Peyer's patch (tissue), 4 donors: ENCODE measurements at regions not wholly inside any gene's neighbourhood (a gene's known extent, or its start where the extent isn't known, plus 50 kb on each side); places are given as distances from the start of the nearest gene placed in this dataset.

Experiments
- DNase-seq, 3 donors: peaks; one replicate each; pipeline ENCODE4 v3.0.0-alpha.2; 2017 to 2019
- H3K27ac ChIP-seq, 4 donors: fragments of 200-600 bp; sonication (generic); one replicate each; pipeline ENCODE4 v1.5.1; 2016 to 2019
- H3K27me3 ChIP-seq, 2 donors: fragments of 200-600 bp; sonication (generic); one replicate each; pipeline ENCODE4 v1.5.1; 2019
- H3K36me3 ChIP-seq, 3 donors: fragments of 200-600 bp; sonication (generic); one replicate each; pipeline ENCODE4 v1.5.1; 2016 to 2019
- H3K4me1 ChIP-seq, 4 donors: fragments of 200-600 bp; sonication (generic); one replicate each; pipeline ENCODE4 v1.5.1; 2016 to 2019
- H3K4me3 ChIP-seq, 4 donors: fragments of 200-600 bp; sonication (generic); 1 replicate in 3 of 4; 2 replicates in 1 of 4; pipeline ENCODE4 v1.5.1; 2016 to 2019; ENCODE audit warnings: mild to moderate bottlenecking in 1 of 4
- H3K9me3 ChIP-seq, 4 donors: fragments of 200-600 bp; sonication (generic); one replicate each; pipeline ENCODE4 v1.5.1; 2016 to 2019; ENCODE audit warnings: mild to moderate bottlenecking in 1 of 4
- POLR2A ChIP-seq, 2 donors: fragments of 450-650 bp; IDR thresholded peaks; one replicate each; pipeline ENCODE4 v1.5.1; 2017; ENCODE audit warnings: antibody characterized with exemption in 2 of 2, mild to moderate bottlenecking in 2 of 2, moderate library complexity in 2 of 2
- TF ChIP-seq, protein P1 (sequence below), 6 experiments: fragments of 450-650 bp in 4 of 6; fragments of 200-600 bp in 2 of 6; sonication (generic) in 1 of 6; IDR thresholded peaks; one replicate each; pipeline ENCODE4 v1.5.1; 2017 to 2019; ENCODE audit warnings: antibody characterized with exemption in 6 of 6, mild to moderate bottlenecking in 3 of 6, moderate library complexity in 1 of 6

- Histone ChIP-seq H3K4me3 (no peak overlapping the region), H3K27me3 (no peaks in the 10 kb centered on the region), H3K4me1 (no peaks in the 10 kb centered on the region), H3K27ac (peak overlapping the region in 1 of 4 donors; percentile 6), H3K9me3 (no peaks in the 10 kb centered on the region), H3K36me3 (no peaks in the 10 kb centered on the region)
- DNase-seq: no peak
- TF ChIP-seq, protein P1, sequence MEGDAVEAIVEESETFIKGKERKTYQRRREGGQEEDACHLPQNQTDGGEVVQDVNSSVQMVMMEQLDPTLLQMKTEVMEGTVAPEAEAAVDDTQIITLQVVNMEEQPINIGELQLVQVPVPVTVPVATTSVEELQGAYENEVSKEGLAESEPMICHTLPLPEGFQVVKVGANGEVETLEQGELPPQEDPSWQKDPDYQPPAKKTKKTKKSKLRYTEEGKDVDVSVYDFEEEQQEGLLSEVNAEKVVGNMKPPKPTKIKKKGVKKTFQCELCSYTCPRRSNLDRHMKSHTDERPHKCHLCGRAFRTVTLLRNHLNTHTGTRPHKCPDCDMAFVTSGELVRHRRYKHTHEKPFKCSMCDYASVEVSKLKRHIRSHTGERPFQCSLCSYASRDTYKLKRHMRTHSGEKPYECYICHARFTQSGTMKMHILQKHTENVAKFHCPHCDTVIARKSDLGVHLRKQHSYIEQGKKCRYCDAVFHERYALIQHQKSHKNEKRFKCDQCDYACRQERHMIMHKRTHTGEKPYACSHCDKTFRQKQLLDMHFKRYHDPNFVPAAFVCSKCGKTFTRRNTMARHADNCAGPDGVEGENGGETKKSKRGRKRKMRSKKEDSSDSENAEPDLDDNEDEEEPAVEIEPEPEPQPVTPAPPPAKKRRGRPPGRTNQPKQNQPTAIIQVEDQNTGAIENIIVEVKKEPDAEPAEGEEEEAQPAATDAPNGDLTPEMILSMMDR (IDR thresholded peaks at IDR 0.05): no peak
- no peak for TF ChIP-seq POLR2A (IDR thresholded peaks at IDR 0.05)
Observed at GRCh38 chr3:156608601-156609514, 53.9 kb upstream of the SSR3 start.

- H3K27ac ChIP-seq: peak overlapping the region in 2 of 4 donors; percentile 3 to 40
- DNase-seq: no peak
- H3K36me3 ChIP-seq: no peaks in the 10 kb centered on the region
- peak overlapping the region in 2 of 4 donors; percentile 36 to 50 for H3K4me3 ChIP-seq
- no peaks in the 10 kb centered on the region for H3K9me3 ChIP-seq
- no peaks in the 10 kb centered on the region for H3K27me3 ChIP-seq
- no peaks in the 10 kb centered on the region for H3K4me1 ChIP-seq
- TF ChIP-seq, protein P1 (IDR thresholded peaks at IDR 0.05): no peak
- no peak for TF ChIP-seq POLR2A (IDR thresholded peaks at IDR 0.05)
Observed at GRCh38 chr3:156606729-156607128, 51.8 kb upstream of the SSR3 start.

GRCh38 chr3:156605686-156606605 is 51.0 kb upstream of the SSR3 start:
- TF ChIP-seq POLR2A (IDR thresholded peaks at IDR 0.05): no peak
- TF ChIP-seq, protein P1 (IDR thresholded peaks at IDR 0.05): no peak
- DNase-seq: peak in 1 of 3 donors; percentile 59

DNA sequence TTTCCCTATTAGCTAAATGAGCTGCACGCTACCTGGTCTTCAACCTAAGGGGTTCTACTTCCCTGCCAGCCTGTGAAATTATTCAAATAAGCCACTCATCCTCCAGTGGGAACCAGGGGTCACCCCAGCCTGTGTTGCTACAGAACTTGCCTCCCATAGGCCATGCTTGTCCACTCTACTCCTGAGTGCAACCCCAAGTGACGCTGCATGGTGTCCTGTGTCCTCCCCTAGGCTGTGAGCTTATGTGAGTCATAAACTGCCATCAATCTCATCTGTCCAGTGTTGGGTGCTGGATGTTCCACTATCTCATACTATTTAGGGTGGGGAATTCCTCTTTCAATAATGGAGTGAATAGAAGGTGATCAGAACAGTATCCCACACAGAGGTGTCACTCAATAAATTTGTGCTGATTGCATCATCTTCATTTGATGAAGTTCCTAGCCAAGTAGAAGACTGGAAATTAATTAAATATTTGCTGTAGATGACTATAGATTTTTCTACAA is 49.8 kb upstream of the SSR3 start:
- Histone ChIP-seq H3K27me3 (no peaks in the 10 kb centered on the region), H3K9me3 (no peaks in the 10 kb centered on the region), H3K27ac (peak overlapping the region in 1 of 4 donors; percentile 28)

More at GRCh38 chr3:156605686-156606605, 51.0 kb upstream of the SSR3 start:
- Histone ChIP-seq H3K9me3 (no peaks in the 10 kb centered on the region), H3K4me3 (peak overlapping the region; percentile 21 to 50 (median 34)), H3K27ac (peak overlapping the region; percentile 3 to 83 (median 37)), H3K27me3 (no peaks in the 10 kb centered on the region), H3K36me3 (no peaks in the 10 kb centered on the region), H3K4me1 (no peaks in the 10 kb centered on the region)

More for the DNA sequence above, 49.8 kb upstream of the SSR3 start:
- Histone ChIP-seq H3K4me3 (no peak overlapping the region), H3K36me3 (no peaks in the 10 kb centered on the region), H3K4me1 (no peaks in the 10 kb centered on the region)
- no peak for DNase-seq
- TF ChIP-seq, protein P1 (IDR thresholded peaks at IDR 0.05): no peak
- no peak for TF ChIP-seq POLR2A (IDR thresholded peaks at IDR 0.05)
